GM19240 (cell line): ENCODE measurements at regions not wholly inside any gene's neighbourhood (a gene's known extent, or its start where the extent isn't known, plus 50 kb on each side); places are given as distances from the start of the nearest gene placed in this dataset.
"Not testable (repeated sequence)": the region's sequence is repeated elsewhere in the genome, so short reads cannot be mapped to it uniquely, and the experiment has no call there.

Experiments
- DNase-seq: peaks from one replicate; pipeline ENCODE4 v3.0.0; 2011; ENCODE audit warnings: low spot score; ENCODE audit not compliant: insufficient read length

DNA sequence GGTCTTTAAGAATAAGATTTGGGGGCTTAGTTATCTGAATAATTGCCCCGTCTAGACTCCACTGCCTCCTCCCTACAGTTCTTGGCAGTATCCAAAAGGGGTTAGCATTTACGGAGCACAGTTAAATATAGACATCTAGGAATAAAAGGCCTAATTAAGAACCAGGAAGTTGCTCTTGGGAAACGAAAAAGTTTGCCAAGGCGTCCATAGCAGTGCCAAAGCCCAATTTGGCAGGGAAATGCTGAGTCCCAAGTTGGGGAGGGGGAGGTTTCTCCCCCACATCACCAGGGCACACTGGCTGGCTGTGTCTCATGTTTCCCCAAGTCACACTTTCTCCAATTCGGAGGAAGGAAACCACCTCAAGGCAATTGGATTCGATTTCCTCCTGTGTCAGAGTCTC lies 338.7 kb downstream of the FBXW7 start:
- no peak for DNase-seq

DNA sequence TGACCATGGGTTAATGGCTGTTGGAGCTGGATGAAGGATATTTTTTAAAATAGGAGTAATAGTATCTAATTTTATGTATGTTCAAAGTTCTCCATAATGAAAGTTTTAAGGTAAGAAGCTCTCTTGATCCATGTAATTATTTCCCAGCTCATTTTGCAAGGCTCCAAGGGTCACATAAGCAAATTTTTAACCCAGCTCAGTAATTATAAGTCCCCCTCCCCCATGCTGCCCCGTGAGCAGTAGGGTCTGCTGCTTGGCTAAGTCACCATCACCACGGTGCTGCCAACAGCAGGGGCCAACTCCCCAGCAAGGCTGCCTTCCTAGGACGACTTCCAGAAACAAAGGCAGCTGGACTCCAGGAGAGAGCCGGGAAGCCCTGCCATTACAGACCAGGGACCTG lies 340.0 kb downstream of the FBXW7 start:
- DNase-seq, result no peak

DNA sequence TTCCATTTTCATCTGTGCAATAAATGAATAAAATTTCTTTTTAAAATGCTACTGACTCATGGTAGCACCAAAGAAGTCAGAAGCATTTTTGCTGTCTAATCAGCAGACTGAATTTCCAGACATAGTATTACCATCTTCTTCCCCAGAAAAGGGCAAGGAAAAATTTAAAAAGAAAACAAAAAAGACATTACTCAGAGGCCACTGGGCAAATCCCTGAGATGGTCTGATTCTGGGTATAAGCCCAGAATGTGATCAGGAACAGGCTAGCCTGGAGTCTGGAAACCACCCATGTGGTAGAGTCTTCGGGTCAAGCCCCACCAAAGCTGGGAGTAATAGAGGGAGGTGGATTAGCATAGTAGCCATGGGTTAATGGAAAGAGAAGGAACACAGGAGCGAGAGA lies 342.8 kb downstream of the FBXW7 start:
- no peak for DNase-seq

DNA sequence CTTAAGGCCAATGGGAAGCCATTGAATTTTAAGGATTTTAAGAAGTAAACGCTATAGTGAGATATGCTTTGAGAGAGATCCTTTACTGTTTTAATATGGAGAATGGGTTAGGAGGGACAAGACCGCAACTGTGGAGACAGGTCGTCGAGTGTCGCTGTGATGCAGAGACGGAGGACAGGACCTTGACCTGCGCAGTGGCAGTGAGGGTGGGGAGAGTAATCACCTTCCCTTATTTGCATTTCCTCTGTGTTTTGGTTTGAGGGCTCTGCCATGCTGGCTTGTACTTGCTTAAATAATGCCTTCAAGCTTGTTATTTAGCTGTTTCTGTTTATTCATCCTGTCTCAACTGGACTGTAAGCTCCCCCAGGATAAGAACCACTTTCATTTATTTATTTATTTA lies 345.0 kb downstream of the FBXW7 start:
- DNase-seq, result no peak

DNA sequence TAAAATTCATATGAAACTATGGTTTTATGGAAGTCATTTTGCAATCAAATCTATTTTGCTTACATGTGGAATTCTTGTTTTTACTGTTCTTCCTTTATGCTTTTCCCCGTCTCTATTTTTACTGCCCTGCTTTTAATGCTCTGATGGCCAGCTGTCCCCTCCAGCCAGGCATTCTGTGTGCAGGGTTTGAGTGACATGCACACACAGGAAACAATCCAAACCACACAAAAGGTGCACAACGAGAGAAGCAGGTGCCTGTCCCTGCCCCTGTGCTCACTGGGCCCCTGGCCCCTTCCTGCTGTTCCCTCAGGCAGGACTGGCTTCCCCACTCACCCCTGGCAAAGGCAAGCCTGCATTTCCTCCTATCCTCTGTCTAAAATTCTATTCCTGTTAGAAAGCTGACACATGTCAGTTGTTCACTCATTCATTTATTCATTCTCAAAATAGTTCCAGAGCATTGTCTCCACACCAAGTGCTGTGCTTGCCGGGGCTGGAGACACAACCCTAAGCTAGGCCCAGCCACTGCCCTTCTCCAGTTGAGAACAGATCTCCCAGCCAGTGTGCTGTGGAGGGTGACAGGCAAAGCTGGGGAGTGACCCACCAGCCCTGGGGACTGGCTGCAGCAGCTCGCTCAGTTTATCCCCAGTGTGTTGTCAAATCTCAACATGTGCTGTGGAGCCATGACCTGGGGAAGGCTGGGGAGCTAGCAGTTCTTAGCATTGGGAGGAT lies 346.3 kb downstream of the FBXW7 start:
- DNase-seq, result no peak

DNA sequence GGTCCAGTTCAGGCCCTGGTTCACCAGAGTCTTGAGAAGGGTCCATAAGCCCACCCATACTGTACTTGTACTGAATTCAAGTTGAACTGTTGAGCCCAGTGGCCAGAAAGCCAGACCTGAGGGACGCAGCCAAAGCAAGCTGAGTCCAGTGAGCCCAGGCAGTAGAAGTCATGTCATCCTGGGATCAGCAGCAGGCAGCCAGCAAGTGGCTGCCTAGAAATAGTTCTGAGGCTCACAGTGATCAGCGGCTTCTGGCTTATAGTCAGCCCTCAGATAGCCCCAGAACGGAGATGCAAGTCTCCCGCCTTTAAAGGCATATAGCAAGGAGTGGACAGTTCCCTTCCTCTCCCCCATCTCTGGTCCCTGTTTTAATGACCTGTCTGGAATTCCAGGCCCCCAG lies 347.1 kb downstream of the FBXW7 start:
- DNase-seq, result no peak

DNA sequence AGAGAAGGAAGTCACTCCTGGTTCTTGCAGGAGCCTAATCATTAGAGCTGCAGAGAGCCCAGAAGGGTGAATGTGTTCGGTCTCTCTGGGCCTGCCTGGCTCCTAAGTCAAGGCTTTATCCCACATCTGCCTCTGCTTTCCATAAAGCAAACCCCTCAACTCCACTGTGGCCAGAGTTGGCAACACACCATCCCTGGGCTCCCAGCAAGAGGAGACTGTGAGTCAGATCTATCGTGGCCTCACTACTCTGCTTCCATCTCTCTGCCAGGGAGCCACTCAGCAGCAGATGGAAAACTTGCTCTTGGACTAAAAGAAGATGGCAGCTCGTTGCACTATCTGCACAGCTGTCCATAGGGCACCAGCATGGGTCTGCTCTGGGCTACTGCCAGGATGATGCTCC lies 348.2 kb downstream of the FBXW7 start:
- no peak for DNase-seq

DNA sequence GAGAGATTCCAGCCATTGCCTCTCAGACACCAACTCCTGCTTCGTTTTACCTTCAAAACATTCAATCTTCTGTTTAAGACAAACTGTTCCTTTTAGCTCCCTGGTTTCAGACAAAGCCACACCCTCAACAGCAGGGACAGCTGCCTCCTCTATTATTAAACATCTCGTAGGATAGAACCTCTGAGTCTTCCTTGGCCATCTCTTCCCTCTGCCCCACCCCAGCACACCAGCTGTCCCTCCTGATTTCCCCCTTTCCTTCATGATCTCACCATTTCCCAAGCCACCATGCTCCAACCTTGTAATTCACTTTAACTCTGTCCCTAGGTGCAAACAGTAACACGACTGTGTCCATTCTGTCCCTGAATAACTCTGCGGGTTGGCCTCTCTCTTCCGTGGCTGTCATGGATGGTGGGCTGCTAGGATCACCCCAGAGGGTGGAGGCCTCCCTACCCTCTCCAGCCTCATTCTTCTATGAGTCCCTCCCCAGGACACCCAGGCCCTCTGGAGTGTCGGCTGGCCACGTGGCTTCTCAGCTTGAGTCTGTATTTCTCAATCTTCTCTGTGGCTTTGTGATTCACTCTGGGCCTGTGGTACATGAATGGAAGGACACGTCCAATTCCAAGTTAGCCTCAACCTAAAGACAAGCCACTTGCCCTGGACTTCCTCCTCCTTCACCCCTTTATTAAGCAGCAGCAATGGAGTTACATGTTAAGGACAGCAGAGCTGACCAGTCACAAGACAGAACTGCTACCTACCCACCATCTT lies 349.9 kb downstream of the FBXW7 start:
- DNase-seq, result no peak

DNA sequence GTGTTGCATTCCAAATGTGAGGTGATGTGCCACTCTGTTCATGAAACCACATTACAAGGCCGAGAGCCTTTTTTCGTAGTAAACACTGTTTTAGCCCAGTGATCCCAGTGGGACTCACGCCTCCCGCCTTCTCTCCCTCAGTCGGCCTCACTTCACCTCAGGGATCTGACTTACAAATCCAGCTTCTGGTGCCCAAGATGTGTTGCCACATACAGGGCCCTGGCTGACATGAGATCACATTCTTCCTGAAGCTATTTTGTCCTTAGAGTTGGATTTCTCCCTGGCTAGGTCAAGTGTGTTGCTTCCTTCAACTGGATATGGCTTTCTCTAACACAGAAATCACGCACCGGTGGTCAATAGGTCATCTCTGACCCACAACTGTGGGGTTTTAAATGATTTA lies 354.7 kb downstream of the FBXW7 start:
- no peak for DNase-seq

DNA sequence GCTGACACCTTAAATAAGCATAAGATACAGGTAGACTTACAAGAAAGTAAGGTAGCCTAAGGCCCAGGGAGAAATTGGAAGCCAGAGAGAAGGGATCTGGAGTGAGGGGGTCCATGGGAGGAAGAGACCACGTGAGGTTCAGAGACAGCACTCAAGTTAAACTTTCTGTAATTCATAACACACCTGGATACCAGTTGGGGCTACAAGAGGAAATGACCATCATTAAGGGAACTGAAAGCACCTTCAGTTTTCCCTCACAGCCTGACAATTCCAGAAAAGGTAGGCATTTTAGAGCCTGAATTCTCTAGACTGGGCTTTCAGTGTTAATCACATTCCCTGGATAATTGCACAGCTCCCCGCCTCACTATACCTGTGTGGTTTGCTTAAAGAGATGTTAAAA lies 355.5 kb downstream of the FBXW7 start:
- DNase-seq, result no peak

DNA sequence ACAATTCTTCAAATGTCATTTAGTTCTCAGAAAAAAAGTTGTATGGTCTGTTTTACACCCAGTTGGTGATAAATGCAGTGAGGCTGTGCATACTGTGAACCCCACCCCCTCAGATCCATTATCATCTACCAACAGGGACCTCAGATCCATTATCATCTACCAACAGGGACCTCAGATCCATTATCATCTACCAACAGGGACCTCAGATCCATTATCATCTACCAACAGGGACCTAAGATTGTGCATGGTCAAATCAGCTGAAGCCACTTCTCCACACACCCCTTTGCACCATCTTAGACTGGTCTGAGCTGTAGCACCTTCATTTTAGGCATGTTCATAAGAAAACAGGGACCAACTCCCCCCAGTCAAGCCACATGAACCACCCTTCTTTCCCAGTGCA lies 358.4 kb downstream of the FBXW7 start:
- DNase-seq, result not testable (repeated sequence)

DNA sequence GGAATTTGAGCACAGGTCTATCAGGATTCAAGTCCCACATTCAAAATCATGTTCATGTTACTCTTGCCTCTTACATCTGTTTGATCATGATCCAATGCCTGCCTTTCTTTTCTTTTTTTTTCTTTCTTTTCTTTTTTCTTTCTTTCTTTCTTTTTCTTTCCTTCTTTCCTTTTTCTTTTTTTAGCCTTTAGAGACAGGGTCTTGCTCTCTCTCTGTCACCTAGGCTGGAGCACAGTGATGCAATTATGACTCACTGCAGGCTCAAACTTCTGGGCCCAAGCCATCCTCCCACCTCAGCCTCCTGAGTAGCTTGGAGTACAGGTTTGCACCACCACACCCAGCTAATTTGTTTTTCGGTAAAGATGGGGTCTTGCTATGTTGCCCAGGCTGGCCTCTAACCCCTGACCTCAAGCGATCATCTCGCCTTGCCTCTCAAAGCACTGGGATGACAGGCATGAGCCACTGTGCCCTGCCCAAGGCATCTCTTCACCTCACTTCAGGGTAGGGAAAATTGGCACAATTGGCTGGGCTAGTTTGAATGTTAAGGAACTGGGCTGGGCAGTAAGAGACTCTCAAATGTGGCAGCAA lies 359.2 kb downstream of the FBXW7 start:
- no peak for DNase-seq

DNA sequence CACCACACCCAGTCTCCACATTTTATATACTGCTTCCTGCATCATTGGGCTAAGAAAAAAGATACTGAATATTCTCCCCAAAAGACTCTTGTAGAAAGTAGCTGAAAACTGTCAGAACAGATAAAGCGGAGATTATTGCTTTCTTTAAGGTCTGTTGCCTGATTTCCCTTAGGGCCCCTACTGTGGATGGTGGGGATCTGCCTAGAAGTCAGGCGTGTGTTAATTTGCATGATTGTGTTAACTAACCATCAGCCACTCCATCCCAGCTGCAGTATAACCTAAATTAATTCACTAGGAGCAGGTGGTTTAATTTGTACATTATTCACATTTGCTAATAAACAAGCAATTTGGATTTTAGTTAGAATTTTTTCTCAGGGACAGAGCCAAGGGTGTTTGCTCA lies 360.3 kb downstream of the FBXW7 start:
- DNase-seq, result no peak

DNA sequence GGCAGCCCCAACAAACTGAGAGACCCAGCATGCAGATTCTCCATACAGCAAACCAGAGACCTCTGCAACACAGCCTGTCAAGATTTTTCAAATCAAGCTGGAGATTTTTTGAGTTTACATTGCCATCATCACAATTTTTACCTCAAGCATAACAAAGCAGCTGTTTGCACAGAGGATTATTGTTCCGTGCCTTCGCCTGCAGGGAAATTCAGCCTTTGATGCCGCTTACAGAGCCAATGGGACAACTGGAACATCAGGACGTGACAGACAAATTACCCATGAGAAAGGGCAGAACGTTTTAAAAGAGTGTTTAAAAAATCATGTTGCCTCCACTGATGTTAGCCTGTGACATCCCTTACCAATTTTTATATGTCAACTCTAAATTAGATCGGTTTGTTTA lies 363.7 kb downstream of the FBXW7 start:
- DNase-seq, result no peak

DNA sequence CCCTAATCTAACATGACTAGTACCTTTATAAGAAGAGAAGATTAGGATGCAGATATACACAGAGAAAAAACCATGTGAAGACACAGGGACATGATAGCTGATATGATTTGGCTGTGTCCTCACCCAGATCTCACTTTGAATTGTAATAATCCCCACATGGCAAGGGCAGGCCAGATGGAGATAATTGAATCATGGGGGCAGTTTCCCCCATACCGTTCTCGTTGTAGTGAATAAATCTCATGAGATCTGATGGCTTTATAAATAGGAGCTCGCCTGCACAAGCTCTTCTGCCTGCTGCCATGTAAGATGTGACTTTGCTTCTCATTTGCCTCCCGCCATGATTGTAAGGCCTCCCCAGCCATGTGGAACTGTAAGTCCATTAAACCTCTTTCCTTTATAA lies 364.3 kb downstream of the FBXW7 start:
- DNase-seq, result no peak

DNA sequence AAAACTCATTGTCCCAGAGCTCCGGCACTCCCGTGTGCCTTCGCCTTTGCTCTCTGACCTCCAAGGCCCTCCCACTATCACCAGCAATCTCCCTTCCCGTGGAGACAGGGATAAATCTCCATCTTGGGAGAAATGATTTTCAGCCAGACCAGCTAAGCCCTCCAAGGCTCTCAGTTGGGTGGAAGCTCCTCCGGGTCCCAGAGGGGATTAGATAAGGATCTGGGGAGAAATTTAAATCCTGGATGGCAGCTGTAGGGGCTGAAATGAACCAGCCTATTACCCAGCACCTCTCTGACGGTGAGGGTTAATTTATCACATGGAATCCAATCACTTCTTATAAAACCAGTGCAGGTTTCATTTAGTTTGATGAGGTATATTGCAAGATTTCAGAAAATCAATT lies 366.2 kb downstream of the FBXW7 start:
- DNase-seq, result no peak

DNA sequence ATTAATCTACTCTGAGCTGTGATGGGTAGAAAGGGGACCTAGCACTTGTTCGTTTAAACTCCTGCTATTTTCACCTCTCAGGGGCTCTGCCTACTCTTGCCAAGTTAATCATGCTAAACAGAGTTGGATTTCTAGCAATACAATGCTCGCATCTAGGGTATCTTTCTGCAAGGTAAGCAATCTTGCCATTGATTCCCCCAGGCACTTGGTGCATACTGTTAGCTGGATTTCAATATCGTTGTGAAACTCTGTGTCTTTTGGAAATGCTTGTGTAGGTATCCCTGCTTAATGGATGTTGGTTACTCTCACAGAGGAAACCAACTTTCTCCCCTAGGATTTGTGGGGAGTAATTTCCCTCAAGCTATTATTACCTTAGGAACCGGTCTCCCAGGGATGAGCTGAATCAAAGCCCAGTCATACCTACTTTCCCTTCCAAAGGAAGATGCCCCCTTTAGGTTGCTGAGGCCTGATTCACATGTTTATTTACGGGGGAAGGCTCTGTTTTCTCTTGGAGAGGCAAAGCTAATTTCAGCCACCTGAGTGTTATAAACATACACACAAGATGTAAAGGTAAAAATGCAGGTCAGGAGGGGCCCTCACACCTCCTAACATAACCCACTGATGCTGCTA lies 366.8 kb downstream of the FBXW7 start:
- DNase-seq, result no peak

DNA sequence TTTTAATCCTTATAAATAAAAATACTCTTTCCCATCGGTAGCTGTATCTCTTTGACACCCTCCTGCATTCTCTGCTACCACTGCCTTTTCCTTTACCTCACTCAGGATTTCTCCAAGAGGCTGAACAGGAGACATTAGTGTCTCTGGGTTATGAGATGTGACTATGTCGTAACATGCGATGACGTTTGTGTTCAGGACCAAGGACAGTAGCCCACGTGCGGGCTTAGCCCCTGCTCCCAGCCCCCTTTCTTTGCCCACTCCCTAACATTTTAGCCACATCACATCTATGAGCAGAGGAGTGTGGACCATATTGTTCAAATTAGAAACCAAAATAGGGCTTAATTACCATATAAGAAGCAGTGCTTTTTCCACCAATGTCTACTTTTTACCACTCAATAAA lies 369.3 kb downstream of the FBXW7 start:
- DNase-seq, result no peak

DNA sequence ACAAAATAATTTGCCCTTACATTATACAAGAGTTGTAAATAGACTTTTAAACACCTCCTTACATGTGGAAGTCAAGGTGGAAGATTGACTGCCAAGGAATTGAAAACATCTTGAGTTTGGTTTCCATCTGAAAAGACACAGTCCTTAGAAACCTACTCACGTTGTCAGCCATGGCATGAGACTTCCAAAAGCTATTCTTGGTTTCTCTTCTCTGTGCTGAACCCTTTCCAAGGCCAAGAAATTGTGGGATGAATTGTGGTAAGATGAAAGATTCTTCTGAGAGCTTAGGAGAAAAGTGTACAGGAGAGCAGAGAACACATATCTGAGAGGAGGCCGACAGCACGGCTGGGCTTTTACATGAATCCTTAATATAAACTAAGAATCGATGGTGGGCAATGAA lies 370.0 kb downstream of the FBXW7 start:
- no peak for DNase-seq

DNA sequence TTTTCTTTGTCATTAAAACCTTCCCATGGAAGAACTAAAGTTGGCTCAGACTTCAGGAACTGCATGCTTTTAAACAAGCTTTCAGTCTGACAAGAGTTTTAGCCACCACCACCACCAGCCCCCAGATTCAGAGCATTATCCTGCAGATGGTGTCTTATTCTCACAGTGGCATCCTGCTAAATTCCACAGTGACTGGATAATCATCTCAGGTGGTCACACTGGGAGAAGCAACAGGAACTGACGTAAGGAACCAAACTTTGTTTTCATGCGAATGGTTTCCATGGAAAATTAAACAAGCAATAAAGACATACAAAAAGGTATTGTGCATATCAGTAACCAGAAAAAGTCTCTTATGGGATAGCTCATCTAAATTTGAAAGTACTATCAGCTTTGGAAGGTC lies 370.7 kb downstream of the FBXW7 start:
- no peak for DNase-seq

DNA sequence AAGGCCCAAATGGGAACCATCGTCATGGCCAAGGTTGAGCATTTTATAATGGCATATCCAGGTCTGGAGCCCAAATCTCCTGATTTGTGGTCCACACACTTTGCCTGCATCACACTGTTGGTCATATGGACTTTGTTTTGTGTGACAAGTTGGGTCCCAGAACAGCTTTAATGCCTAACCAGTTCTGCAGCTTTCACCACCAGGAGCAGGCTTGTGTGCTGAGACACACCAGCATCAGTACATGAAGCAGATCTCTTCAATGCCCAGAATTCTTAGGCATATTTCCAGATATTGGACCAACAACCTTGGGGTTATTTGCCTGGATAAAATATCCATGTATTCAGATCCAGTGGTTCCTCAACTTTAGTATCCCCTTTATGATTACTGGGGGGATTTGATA lies 371.3 kb downstream of the FBXW7 start:
- no peak for DNase-seq

DNA sequence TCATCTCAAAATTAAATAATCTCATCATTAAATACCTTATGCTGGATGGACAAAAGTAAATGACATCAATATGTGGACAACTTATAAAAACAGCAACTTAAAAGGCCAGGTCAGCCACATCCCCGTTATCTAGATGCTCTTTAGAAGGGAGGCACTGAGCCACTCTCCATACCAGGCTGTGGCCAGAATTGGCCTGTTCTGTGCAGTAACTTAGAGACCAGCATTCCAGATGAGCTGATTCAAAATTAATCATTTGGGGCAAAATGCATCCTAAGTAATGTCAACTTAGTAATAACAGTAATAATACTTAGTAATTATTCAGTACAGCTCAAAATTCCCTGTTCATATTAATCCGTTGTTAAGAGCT lies 373.6 kb downstream of the FBXW7 start:
- DNase-seq, result no peak
